ENCODE measurements at regions not wholly inside any gene's neighbourhood (a gene's known extent, or its start where the extent isn't known, plus 50 kb on each side); places are given as distances from the start of the nearest gene placed in this dataset.

DNA sequence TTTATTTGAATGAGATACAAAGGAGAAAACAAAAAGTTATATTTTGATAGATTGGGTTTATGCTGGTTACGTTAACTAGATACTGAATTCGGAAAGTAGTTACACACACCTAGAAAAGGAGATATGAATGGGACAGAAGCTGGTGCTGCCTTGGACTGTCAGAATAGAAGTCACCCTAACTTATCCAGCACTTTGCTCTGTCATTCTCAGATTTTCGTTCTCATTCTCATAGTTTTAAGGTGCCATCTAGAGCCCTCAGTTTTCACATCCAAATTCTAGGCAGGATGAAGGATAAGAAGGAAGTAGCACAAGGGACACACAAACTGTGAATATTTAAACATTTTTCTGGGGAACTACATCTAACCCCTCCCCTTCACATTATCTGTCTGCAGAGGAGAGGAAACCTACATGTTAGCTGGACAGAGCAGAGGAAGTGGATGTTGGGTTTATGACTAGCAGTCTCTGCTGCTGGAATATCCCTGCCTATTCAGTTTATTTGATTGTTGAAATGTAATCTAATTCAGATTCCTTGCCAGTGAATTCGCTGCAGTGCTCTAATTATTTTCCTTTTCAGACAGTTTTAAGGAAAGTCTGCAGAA lies 521.9 kb downstream of the FAT4 start:
- no peak for TF ChIP-seq CTCF (IDR thresholded peaks at IDR 0.05; ENCODE audit: borderline replicate concordance, extremely low read depth, low read length, poor library complexity, severe bottlenecking)
- no peak for TF ChIP-seq EZH2 (IDR thresholded peaks at IDR 0.05; ENCODE audit: borderline replicate concordance, low read depth, low read length, severe bottlenecking)
